H9 (cell line): ENCODE measurements at regions not wholly inside any gene's neighbourhood (a gene's known extent, or its start where the extent isn't known, plus 50 kb on each side); places are given as distances from the start of the nearest gene placed in this dataset.

Experiments used
- DNase-seq: peaks from one replicate; pipeline ENCODE4 v3.0.0-alpha.2; 2017
- H2AFZ ChIP-seq: one replicate; pipeline ENCODE4 v1.6.1; 2013; ENCODE audit warnings: mild to moderate bottlenecking, low read length, control low read depth, moderate library complexity
- H2AK5ac ChIP-seq: 2 replicates; pipeline ENCODE4 v1.6.1; 2013; ENCODE audit warnings: low read length, control low read depth, mixed read lengths; ENCODE audit not compliant: insufficient read length
- H2BK120ac ChIP-seq: one replicate; pipeline ENCODE4 v1.6.1; 2013; ENCODE audit warnings: low read depth, mild to moderate bottlenecking, low read length, control low read depth, inconsistent platforms; ENCODE audit not compliant: poor library complexity, severe bottlenecking
- H2BK12ac ChIP-seq: 2 replicates; pipeline ENCODE4 v1.6.1; 2013; ENCODE audit warnings: low read length, control low read depth, mixed read lengths, low read depth; ENCODE audit not compliant: insufficient read length
- H2BK15ac ChIP-seq: 2 replicates; pipeline ENCODE4 v1.6.1; 2013; ENCODE audit warnings: low read depth, low read length, control low read depth
- H2BK20ac ChIP-seq: one replicate; pipeline ENCODE4 v1.6.1; 2013; ENCODE audit warnings: low read depth, mild to moderate bottlenecking, low read length, control low read depth, inconsistent platforms; ENCODE audit not compliant: poor library complexity, severe bottlenecking
- H2BK5ac ChIP-seq: 2 replicates; pipeline ENCODE4 v1.6.1; 2013; ENCODE audit warnings: low read length, control low read depth, mixed read lengths; ENCODE audit not compliant: insufficient read length
- H3K14ac ChIP-seq: 2 replicates; pipeline ENCODE4 v1.6.1; 2013; ENCODE audit warnings: low read length, control low read depth; ENCODE audit not compliant: insufficient read depth
- H3K18ac ChIP-seq: 2 replicates; pipeline ENCODE4 v1.6.1; 2013; ENCODE audit warnings: low read depth, mild to moderate bottlenecking, mixed read lengths, low read length, control low read depth; ENCODE audit not compliant: insufficient read length
- H3K23ac ChIP-seq: 2 replicates; pipeline ENCODE4 v1.6.1; 2013; ENCODE audit warnings: low read length, control low read depth, mixed read lengths, low read depth; ENCODE audit not compliant: insufficient read length
- H3K23me2 ChIP-seq: 2 replicates; pipeline ENCODE4 v1.6.1; 2013; ENCODE audit warnings: low read depth, mild to moderate bottlenecking, mixed read lengths, low read length, control low read depth; ENCODE audit not compliant: insufficient read length, poor library complexity, severe bottlenecking
- H3K27ac ChIP-seq: 2 replicates; pipeline ENCODE4 v1.5.1; 2013; ENCODE audit warnings: low read length, control low read depth, mixed read lengths, low read depth; ENCODE audit not compliant: insufficient read length
- H3K27me3 ChIP-seq: 2 replicates; pipeline ENCODE4 v1.6.1; 2013; ENCODE audit warnings: low read length, control low read depth, inconsistent platforms; ENCODE audit not compliant: insufficient read depth
- H3K4ac ChIP-seq: 2 replicates; pipeline ENCODE4 v1.6.1; 2013; ENCODE audit warnings: low read depth, mild to moderate bottlenecking, control low read depth, inconsistent platforms, low read length, moderate library complexity
- H3K4me1 ChIP-seq: 2 replicates; pipeline ENCODE4 v1.6.1; 2013; ENCODE audit warnings: low read length, control low read depth, inconsistent platforms; ENCODE audit not compliant: insufficient read depth
- H3K4me2 ChIP-seq: 2 replicates; pipeline ENCODE4 v1.6.1; 2013; ENCODE audit warnings: low read length, control low read depth, mixed read lengths; ENCODE audit not compliant: insufficient read length, insufficient read depth
- H3K56ac ChIP-seq: 2 replicates; pipeline ENCODE4 v1.6.1; 2013; ENCODE audit warnings: low read depth, mild to moderate bottlenecking, mixed read lengths, low read length, control low read depth; ENCODE audit not compliant: insufficient read length
- H3K79me1 ChIP-seq: 2 replicates; pipeline ENCODE4 v1.6.1; 2013; ENCODE audit warnings: low read depth, mild to moderate bottlenecking, moderate library complexity, low read length, control low read depth, inconsistent platforms; ENCODE audit not compliant: insufficient read depth, poor library complexity, severe bottlenecking
- H3K79me2 ChIP-seq: 2 replicates; pipeline ENCODE4 v1.6.1; 2013; ENCODE audit warnings: low read length, control low read depth, inconsistent platforms; ENCODE audit not compliant: insufficient read depth
- H3K9ac ChIP-seq: 2 replicates; pipeline ENCODE4 v1.6.1; 2013; ENCODE audit warnings: low read length, control low read depth, mixed read lengths; ENCODE audit not compliant: insufficient read length; ENCODE audit errors: extremely low read depth
- H3K9me3 ChIP-seq: one replicate; pipeline ENCODE4 v1.6.1; 2013; ENCODE audit warnings: low read depth, low read length, inconsistent platforms; ENCODE audit not compliant: control insufficient read depth
- H3T11ph ChIP-seq: one replicate; pipeline ENCODE4 v1.6.1; 2013; ENCODE audit warnings: mild to moderate bottlenecking, low read length, control low read depth, inconsistent platforms
- H4K20me1 ChIP-seq: one replicate; pipeline ENCODE4 v1.6.1; 2013; ENCODE audit not compliant: control insufficient read depth, insufficient read length, insufficient read depth
- H4K5ac ChIP-seq: 2 replicates; pipeline ENCODE4 v1.6.1; 2013; ENCODE audit warnings: low read depth, mild to moderate bottlenecking, mixed read lengths, low read length, control low read depth; ENCODE audit not compliant: insufficient read length
- H4K8ac ChIP-seq: replicated peaks from 2 replicates; pipeline ENCODE4 v1.6.1; 2013; ENCODE audit warnings: low read length, control low read depth, mixed read lengths, low read depth; ENCODE audit not compliant: insufficient read length
- H4K91ac ChIP-seq: 2 replicates; pipeline ENCODE4 v1.6.1; 2013; ENCODE audit warnings: low read depth, mild to moderate bottlenecking, moderate library complexity, mixed read lengths, low read length, control low read depth; ENCODE audit not compliant: insufficient read length
- H3K27ac Mint-ChIP-seq, 3 experiments: 2 replicates in 2 of 3; 3 replicates in 1 of 3; pipeline ENCODE4 v1.8.0; 2020 to 2021; ENCODE audit warnings: mixed read lengths in 3 of 3, mild to moderate bottlenecking in 1 of 3, moderate library complexity in 1 of 3
- H3K27me3 Mint-ChIP-seq: 2 replicates; pipeline ENCODE4 v1.8.0; 2021; ENCODE audit warnings: low read depth, mild to moderate bottlenecking, moderate library complexity, mixed read lengths
- H3K36me3 Mint-ChIP-seq, 3 experiments: 2 replicates in 2 of 3; 3 replicates in 1 of 3; pipeline ENCODE4 v1.8.0; 2020 to 2021; ENCODE audit warnings: low read depth in 3 of 3, mixed read lengths in 3 of 3; ENCODE audit not compliant: insufficient read depth in 1 of 3
- H3K4me1 Mint-ChIP-seq, 2 experiments: 2 replicates each; pipeline ENCODE4 v1.8.0; 2020; ENCODE audit warnings: mixed read lengths in 2 of 2
- H3K4me3 Mint-ChIP-seq, 2 experiments: 2 replicates in 1 of 2; 3 replicates in 1 of 2; pipeline ENCODE4 v1.8.0; 2020 to 2021; ENCODE audit warnings: mild to moderate bottlenecking in 2 of 2, mixed read lengths in 2 of 2, moderate library complexity in 1 of 2
- H3K9me3 Mint-ChIP-seq, 2 experiments: 2 replicates in 1 of 2; 3 replicates in 1 of 2; pipeline ENCODE4 v1.8.0; 2020; ENCODE audit warnings: mild to moderate bottlenecking in 2 of 2, mixed read lengths in 2 of 2, moderate library complexity in 1 of 2
- WGBS: extraction: QIAGEN DNeasy Blood & Tissue Kit; methylation state at CpG from one replicate; pipeline ENCODE4 v1.1.7; 2013; ENCODE audit warnings: missing lambda C conversion rate, low lambda C conversion rate, mixed read lengths; ENCODE audit not compliant: insufficient read length; ENCODE audit errors: extremely low coverage; 5-methylcytosine and 5-hydroxymethylcytosine counted together
- TF ChIP-seq, protein P1 (sequence below): fragments of 200-600 bp; sonication (generic); conservative IDR thresholded peaks from 3 replicates; pipeline ENCODE4 v1.8.0; 2021; ENCODE audit warnings: antibody characterized with exemption, mild to moderate bottlenecking

DNA sequence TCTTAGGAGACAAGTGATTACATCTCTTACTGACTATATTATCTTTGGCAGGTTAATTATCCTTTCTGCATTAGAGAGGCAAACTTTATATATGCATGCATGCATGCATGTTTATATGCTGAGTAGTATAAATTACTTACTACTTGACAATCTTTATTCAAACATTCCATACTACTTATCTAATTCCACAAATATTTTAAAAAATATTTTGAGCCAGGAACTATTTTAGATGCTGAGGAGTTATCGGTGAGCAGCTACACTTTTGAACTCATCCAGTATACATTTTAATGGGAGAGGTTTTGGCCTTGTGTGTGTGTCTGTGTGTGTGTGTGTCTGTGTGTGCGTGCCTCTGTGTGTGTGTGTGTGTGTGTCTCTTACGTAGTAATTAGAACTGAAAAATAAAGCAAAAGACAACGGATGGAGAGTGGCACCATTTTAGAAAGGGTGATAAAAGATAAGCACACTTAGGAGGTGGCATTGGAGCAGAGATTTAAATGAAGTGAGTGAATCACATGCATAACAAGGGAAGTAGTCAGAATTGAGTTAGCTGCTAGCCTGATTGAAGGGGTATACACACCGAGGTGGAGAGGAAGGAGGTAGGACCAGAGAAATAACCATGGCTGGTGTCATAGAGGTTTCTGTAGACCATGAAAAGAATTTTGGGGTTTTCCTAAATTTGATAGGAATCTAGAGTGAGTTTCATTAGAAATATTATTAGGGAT, 1488.4 kb downstream of the MRPL39 start:
- H2BK15ac ChIP-seq = no peak overlapping the region
- H3K4me3 Mint-ChIP-seq = no peak overlapping the region
- no peaks in the 10 kb centered on the region for H3K79me2 ChIP-seq
- no peak overlapping the region for H2BK12ac ChIP-seq
- no CpG with 5 or more reads among the region's 5 CpGs for WGBS
- DNase-seq = no peak
- H3K27me3 ChIP-seq = no peaks in the 10 kb centered on the region
- no peaks in the 10 kb centered on the region for H3K4me1 ChIP-seq
- no peak overlapping the region for H2AFZ ChIP-seq
- H3K14ac ChIP-seq = no peak overlapping the region
- no peak overlapping the region for H2BK120ac ChIP-seq
- H4K20me1 ChIP-seq = no peaks in the 10 kb centered on the region
- H4K91ac ChIP-seq = no peak overlapping the region
- H2BK5ac ChIP-seq = no peak overlapping the region
- H3T11ph ChIP-seq = no peak overlapping the region
- H4K8ac ChIP-seq = no peak overlapping the region
- H3K9me3 Mint-ChIP-seq = peaks cover 26 to 42% of the 10 kb centered on the region in 2 experiments
- H2BK20ac ChIP-seq = no peak overlapping the region
- TF ChIP-seq, protein P1, sequence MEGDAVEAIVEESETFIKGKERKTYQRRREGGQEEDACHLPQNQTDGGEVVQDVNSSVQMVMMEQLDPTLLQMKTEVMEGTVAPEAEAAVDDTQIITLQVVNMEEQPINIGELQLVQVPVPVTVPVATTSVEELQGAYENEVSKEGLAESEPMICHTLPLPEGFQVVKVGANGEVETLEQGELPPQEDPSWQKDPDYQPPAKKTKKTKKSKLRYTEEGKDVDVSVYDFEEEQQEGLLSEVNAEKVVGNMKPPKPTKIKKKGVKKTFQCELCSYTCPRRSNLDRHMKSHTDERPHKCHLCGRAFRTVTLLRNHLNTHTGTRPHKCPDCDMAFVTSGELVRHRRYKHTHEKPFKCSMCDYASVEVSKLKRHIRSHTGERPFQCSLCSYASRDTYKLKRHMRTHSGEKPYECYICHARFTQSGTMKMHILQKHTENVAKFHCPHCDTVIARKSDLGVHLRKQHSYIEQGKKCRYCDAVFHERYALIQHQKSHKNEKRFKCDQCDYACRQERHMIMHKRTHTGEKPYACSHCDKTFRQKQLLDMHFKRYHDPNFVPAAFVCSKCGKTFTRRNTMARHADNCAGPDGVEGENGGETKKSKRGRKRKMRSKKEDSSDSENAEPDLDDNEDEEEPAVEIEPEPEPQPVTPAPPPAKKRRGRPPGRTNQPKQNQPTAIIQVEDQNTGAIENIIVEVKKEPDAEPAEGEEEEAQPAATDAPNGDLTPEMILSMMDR = no peak
- H3K27me3 Mint-ChIP-seq = no peaks in the 10 kb centered on the region; the same call in none of the 2 replicates
- H4K5ac ChIP-seq = no peak overlapping the region
- no peaks in the 10 kb centered on the region for H3K79me1 ChIP-seq
- no peak overlapping the region for H3K4ac ChIP-seq
- no peaks in the 10 kb centered on the region for H3K4me1 Mint-ChIP-seq
- no peak overlapping the region for H3K9ac ChIP-seq
- no peak overlapping the region for H3K27ac ChIP-seq
- H3K36me3 Mint-ChIP-seq = peaks cover 0 to 10% (median 0%) of the 10 kb centered on the region in 3 experiments; a peak in 4 of 7 replicates
- H3K56ac ChIP-seq = no peak overlapping the region
- no peak overlapping the region for H2AK5ac ChIP-seq
- H3K18ac ChIP-seq = no peak overlapping the region
- no peak overlapping the region for H3K27ac Mint-ChIP-seq
- H3K23me2 ChIP-seq = no peaks in the 10 kb centered on the region
- no peak overlapping the region for H3K23ac ChIP-seq
- H3K9me3 ChIP-seq = no peaks in the 10 kb centered on the region
- H3K4me2 ChIP-seq = no peak overlapping the region
